Activated CD4-positive, alpha-beta T cell treated with anti-CD3 and anti-CD28 coated beads, Interleukin-2, amount 10 ng/mL, durations not matched to agents 7 days and 5 days (primary cell): ENCODE measurements at regions not wholly inside any gene's neighbourhood (a gene's known extent, or its start where the extent isn't known, plus 50 kb on each side); places are given as distances from the start of the nearest gene placed in this dataset.

Source experiments
- CTCF ChIA-PET: fragments of 350-600 bp; sonication (Branson Sonifier 250); formaldehyde crosslinking; loops from one replicate; lab custom pipeline; 2021; ENCODE audit warnings: antibody characterized with exemption; lab: Charles Lee
- POLR2A ChIA-PET: fragments of 350-600 bp; sonication (Branson Sonifier 250); formaldehyde crosslinking; loops from one replicate; lab custom pipeline; 2021; ENCODE audit warnings: antibody characterized with exemption; lab: Charles Lee
- DNase-seq: peaks from one replicate; pipeline ENCODE4 v3.0.0-alpha.2; 2020
- H3K27ac Mint-ChIP-seq: one replicate; pipeline ENCODE4 v1.8.0; 2021; ENCODE audit warnings: mild to moderate bottlenecking, moderate library complexity, mixed read lengths
- H3K27me3 Mint-ChIP-seq: one replicate; pipeline ENCODE4 v1.8.0; 2021; ENCODE audit warnings: mixed read lengths
- H3K36me3 Mint-ChIP-seq: one replicate; pipeline ENCODE4 v1.8.0; 2021; ENCODE audit warnings: low read depth, mixed read lengths
- H3K4me1 Mint-ChIP-seq: one replicate; pipeline ENCODE4 v1.8.0; 2021; ENCODE audit warnings: mixed read lengths
- H3K4me3 Mint-ChIP-seq: one replicate; pipeline ENCODE4 v1.8.0; 2021; ENCODE audit warnings: mild to moderate bottlenecking, moderate library complexity, mixed read lengths
- H3K9me3 Mint-ChIP-seq: one replicate; pipeline ENCODE4 v1.8.0; 2021; ENCODE audit warnings: mixed read lengths

DNA sequence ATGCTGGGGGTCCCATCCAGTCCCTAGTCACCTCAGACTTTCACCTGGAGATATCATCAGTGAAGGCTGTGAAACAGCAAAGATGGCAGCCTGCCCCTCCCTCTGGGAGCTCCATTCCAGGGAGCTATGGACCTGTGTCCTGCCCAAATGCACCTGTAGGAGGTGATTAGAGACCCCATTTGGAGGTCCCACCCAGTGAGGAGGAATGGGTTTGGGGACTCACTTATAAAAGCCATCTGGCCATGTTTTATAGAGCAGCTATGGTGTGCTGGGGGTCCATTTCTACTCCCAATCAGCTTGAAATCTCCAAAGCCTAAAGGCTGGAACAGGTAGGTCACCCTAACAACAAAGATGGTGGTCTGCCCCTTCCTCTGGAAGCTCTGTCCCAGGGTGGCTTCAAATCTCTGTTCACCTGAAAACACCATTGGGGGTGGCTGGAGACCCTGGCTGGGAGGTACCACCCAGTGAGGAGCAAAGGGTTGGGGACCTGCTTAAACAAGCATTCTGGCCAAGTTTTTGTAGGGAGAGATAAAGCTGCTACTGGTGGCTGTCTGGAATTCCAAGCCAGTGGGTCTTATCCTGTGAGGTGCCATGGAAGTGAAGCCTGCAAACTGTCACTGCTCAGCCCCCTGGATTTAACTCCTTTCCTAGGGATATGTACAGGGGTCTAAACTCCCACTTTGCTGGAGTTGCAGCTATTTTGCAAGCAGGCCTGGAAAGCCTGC lies 182.3 kb downstream of the RASSF9 start:
- H3K4me1 Mint-ChIP-seq, result no peaks in the 10 kb centered on the region
- DNase-seq, result no peak
- H3K36me3 Mint-ChIP-seq, result no peaks in the 10 kb centered on the region
- H3K27me3 Mint-ChIP-seq, result no peaks in the 10 kb centered on the region
- H3K9me3 Mint-ChIP-seq, result peaks cover 11% of the 10 kb centered on the region
- ChIA-PET CTCF (no interaction called here), POLR2A (no interaction called here)
- no peak overlapping the region for H3K4me3 Mint-ChIP-seq
- no peak overlapping the region for H3K27ac Mint-ChIP-seq

DNA sequence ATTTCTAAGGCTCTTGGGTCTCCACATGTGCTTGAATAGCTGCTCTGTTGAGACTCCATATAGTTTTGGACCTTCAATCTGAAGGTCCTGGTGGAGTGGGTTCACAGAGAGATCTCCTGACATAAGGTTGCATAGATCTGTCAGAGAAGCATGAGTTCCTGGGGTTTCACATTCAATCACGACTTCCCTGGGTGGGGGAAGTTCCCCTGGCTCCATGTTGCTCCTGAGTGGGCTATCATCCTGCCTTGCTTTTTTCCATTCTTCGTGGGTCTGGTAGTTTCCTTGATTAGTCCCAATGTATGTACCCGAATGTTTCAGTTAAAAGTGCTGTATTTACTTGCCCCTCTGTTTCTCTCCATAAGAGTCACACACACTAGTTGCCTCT lies 181.8 kb downstream of the RASSF9 start:
- no peaks in the 10 kb centered on the region for H3K4me1 Mint-ChIP-seq
- no peak overlapping the region for H3K4me3 Mint-ChIP-seq
- H3K9me3 Mint-ChIP-seq, result peaks cover 11% of the 10 kb centered on the region
- DNase-seq, result no peak
- ChIA-PET POLR2A (no interaction called here), CTCF (no interaction called here)
- no peaks in the 10 kb centered on the region for H3K27me3 Mint-ChIP-seq
- no peak overlapping the region for H3K27ac Mint-ChIP-seq
- no peaks in the 10 kb centered on the region for H3K36me3 Mint-ChIP-seq

GRCh38 chr12:85656561-85656960 lies 179.6 kb downstream of the RASSF9 start:
- Mint-ChIP-seq H3K9me3 (peaks cover 13% of the 10 kb centered on the region), H3K4me1 (no peaks in the 10 kb centered on the region), H3K36me3 (no peaks in the 10 kb centered on the region), H3K27me3 (no peaks in the 10 kb centered on the region), H3K4me3 (no peak overlapping the region), H3K27ac (no peak overlapping the region)
- POLR2A ChIA-PET, result no interaction called here
- DNase-seq, result no peak
- CTCF ChIA-PET, result no interaction called here

GRCh38 chr12:85657251-85657650 lies 179.0 kb downstream of the RASSF9 start:
- no peaks in the 10 kb centered on the region for H3K27me3 Mint-ChIP-seq
- no peak overlapping the region for H3K27ac Mint-ChIP-seq
- CTCF ChIA-PET, result no interaction called here
- no peaks in the 10 kb centered on the region for H3K4me1 Mint-ChIP-seq
- peaks cover 13% of the 10 kb centered on the region for H3K9me3 Mint-ChIP-seq
- POLR2A ChIA-PET, result no interaction called here
- no peak for DNase-seq
- H3K4me3 Mint-ChIP-seq, result no peak overlapping the region
- H3K36me3 Mint-ChIP-seq, result no peaks in the 10 kb centered on the region

- Mint-ChIP-seq H3K9me3 (peaks cover 7% of the 10 kb centered on the region), H3K4me3 (no peak overlapping the region), H3K27ac (no peak overlapping the region), H3K4me1 (no peaks in the 10 kb centered on the region), H3K27me3 (no peaks in the 10 kb centered on the region), H3K36me3 (no peaks in the 10 kb centered on the region)
- POLR2A ChIA-PET, result no interaction called here
- CTCF ChIA-PET, result no interaction called here
- no peak for DNase-seq
These were observed 178.2 kb downstream of the RASSF9 start for GRCh38 chr12:85657836-85658630.

DNA sequence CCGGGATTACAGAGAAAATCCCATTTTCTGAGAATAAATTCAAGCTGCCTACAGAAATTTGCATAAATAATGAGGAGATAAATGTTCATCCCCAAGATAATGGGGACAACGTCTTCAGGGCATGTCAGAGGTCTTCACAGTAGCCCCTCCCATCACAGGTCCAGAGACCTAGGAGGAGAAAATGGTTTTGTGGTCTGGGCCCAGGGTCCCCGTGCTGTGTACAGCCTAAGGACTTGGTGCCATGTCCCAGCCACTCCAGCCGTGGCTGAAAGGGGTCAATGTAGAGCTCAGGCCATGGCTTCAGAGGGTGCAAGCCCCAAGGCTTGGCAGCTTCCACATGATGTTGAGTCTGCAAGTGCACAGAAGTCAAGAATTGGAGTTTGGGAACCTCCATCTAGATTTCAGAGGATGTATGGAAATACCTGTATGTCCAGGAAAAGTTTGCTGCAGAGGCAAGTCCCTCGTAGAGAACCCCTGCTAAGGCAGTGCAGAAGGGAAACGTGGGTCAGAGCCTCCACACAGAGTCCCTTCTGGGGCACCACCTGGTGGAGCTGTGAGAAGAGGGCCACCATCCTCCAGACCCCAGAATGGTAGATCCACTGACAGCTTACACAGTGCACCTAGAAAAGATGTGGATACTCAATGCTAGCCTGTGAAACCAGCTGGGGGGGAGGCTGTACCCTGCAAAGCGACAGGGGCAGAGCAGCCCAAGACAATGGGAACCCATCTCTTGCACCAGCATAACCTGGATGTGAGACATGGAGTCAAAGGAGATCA lies 176.3 kb downstream of the RASSF9 start:
- ChIA-PET POLR2A (no interaction called here), CTCF (no interaction called here)
- no peak overlapping the region for H3K27ac Mint-ChIP-seq
- no peaks in the 10 kb centered on the region for H3K4me1 Mint-ChIP-seq
- no peaks in the 10 kb centered on the region for H3K36me3 Mint-ChIP-seq
- peaks cover 7% of the 10 kb centered on the region for H3K9me3 Mint-ChIP-seq
- DNase-seq, result no peak
- no peak overlapping the region for H3K4me3 Mint-ChIP-seq
- H3K27me3 Mint-ChIP-seq, result no peaks in the 10 kb centered on the region

- H3K9me3 Mint-ChIP-seq, result peaks cover 7% of the 10 kb centered on the region
- H3K27ac Mint-ChIP-seq, result no peak overlapping the region
- no peaks in the 10 kb centered on the region for H3K4me1 Mint-ChIP-seq
- no peak for DNase-seq
- H3K36me3 Mint-ChIP-seq, result no peaks in the 10 kb centered on the region
- no peak overlapping the region for H3K4me3 Mint-ChIP-seq
- ChIA-PET CTCF (no interaction called here), POLR2A (no interaction called here)
- H3K27me3 Mint-ChIP-seq, result no peaks in the 10 kb centered on the region
These were observed 174.6 kb downstream of the RASSF9 start for GRCh38 chr12:85661461-85662206.

- H3K27ac Mint-ChIP-seq, result no peak overlapping the region
- no peaks in the 10 kb centered on the region for H3K4me1 Mint-ChIP-seq
- no peaks in the 10 kb centered on the region for H3K27me3 Mint-ChIP-seq
- no peak for DNase-seq
- CTCF ChIA-PET, result no interaction called here
- peaks cover 7% of the 10 kb centered on the region for H3K9me3 Mint-ChIP-seq
- H3K36me3 Mint-ChIP-seq, result no peaks in the 10 kb centered on the region
- POLR2A ChIA-PET, result no interaction called here
- H3K4me3 Mint-ChIP-seq, result no peak overlapping the region
These were observed 174.0 kb downstream of the RASSF9 start for GRCh38 chr12:85662207-85662602.

- Mint-ChIP-seq H3K4me3 (no peak overlapping the region), H3K9me3 (peaks cover 4% of the 10 kb centered on the region), H3K27ac (no peak overlapping the region), H3K4me1 (no peaks in the 10 kb centered on the region), H3K36me3 (no peaks in the 10 kb centered on the region), H3K27me3 (no peaks in the 10 kb centered on the region)
- ChIA-PET CTCF (no interaction called here), POLR2A (no interaction called here)
- no peak for DNase-seq
These were observed 172.6 kb downstream of the RASSF9 start for GRCh38 chr12:85663631-85664030.

- H3K27ac Mint-ChIP-seq, result no peak overlapping the region
- ChIA-PET POLR2A (no interaction called here), CTCF (no interaction called here)
- H3K9me3 Mint-ChIP-seq, result peaks cover 2% of the 10 kb centered on the region
- H3K27me3 Mint-ChIP-seq, result no peaks in the 10 kb centered on the region
- no peaks in the 10 kb centered on the region for H3K4me1 Mint-ChIP-seq
- H3K4me3 Mint-ChIP-seq, result no peak overlapping the region
- H3K36me3 Mint-ChIP-seq, result no peaks in the 10 kb centered on the region
- DNase-seq, result no peak
These were observed 171.8 kb downstream of the RASSF9 start for GRCh38 chr12:85664429-85664828.

DNA sequence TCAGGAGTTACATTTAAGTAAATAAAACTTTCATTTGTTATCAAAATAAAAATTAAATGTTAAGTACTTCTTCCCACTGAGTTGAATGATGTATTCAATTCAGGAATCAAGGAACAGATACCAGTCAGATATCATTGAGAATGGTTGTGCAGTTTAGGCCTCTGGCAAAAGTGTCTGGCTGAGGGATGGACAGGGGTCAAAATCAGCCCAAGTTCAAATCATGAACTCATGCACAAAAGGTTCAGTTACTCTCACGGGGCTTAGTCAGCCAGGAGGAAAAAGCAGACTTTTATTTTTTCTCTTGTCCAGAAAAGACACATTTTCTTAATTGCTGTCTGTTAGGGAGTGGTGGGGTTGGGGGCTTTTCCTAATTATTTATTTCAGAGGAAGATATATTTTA lies 166.3 kb downstream of the RASSF9 start:
- DNase-seq, result no peak
- H3K36me3 Mint-ChIP-seq, result no peaks in the 10 kb centered on the region
- no peaks in the 10 kb centered on the region for H3K9me3 Mint-ChIP-seq
- H3K4me1 Mint-ChIP-seq, result no peaks in the 10 kb centered on the region
- ChIA-PET CTCF (no interaction called here), POLR2A (no interaction called here)
- no peak overlapping the region for H3K27ac Mint-ChIP-seq
- no peak overlapping the region for H3K4me3 Mint-ChIP-seq
- H3K27me3 Mint-ChIP-seq, result no peaks in the 10 kb centered on the region

- no peak for DNase-seq
- no peak overlapping the region for H3K27ac Mint-ChIP-seq
- no peaks in the 10 kb centered on the region for H3K9me3 Mint-ChIP-seq
- H3K4me1 Mint-ChIP-seq, result no peaks in the 10 kb centered on the region
- POLR2A ChIA-PET, result no interaction called here
- no peak overlapping the region for H3K4me3 Mint-ChIP-seq
- no peaks in the 10 kb centered on the region for H3K27me3 Mint-ChIP-seq
- CTCF ChIA-PET, result no interaction called here
- H3K36me3 Mint-ChIP-seq, result no peaks in the 10 kb centered on the region
These were observed 163.8 kb downstream of the RASSF9 start for GRCh38 chr12:85672436-85672835.
